ENCODE measurements at regions not wholly inside any gene's neighbourhood (a gene's known extent, or its start where the extent isn't known, plus 50 kb on each side); places are given as distances from the start of the nearest gene placed in this dataset.

DNA sequence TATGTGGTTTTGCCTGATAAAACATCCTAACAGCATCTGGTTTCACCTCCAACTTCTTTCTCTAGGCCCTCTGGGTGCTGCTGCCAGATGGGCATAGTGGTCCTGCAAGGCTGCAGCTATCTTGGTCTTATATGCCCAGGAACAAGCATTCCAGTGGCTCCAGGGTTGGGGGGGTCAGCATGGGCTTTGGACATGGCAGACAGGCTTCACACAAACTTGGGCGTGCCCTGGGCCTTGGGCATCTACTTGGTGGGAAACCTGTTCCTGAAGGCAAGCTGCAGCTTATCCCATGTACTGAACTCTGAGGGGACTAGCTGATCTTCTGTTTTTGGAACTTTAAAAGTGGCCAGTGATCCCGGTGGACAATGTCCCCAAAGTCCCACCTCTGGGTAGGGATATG, 54.9 kb upstream of the ZNF678 start:
- TF ChIP-seq, protein P1, sequence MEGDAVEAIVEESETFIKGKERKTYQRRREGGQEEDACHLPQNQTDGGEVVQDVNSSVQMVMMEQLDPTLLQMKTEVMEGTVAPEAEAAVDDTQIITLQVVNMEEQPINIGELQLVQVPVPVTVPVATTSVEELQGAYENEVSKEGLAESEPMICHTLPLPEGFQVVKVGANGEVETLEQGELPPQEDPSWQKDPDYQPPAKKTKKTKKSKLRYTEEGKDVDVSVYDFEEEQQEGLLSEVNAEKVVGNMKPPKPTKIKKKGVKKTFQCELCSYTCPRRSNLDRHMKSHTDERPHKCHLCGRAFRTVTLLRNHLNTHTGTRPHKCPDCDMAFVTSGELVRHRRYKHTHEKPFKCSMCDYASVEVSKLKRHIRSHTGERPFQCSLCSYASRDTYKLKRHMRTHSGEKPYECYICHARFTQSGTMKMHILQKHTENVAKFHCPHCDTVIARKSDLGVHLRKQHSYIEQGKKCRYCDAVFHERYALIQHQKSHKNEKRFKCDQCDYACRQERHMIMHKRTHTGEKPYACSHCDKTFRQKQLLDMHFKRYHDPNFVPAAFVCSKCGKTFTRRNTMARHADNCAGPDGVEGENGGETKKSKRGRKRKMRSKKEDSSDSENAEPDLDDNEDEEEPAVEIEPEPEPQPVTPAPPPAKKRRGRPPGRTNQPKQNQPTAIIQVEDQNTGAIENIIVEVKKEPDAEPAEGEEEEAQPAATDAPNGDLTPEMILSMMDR (IDR thresholded peaks at IDR 0.05; ENCODE audit: extremely low read depth in 1 of 2, insufficient read depth in 1 of 2, low read depth in 1 of 2, low read length in 2 of 2) = no peak
- TF ChIP-seq POLR2AphosphoS5 (IDR thresholded peaks at IDR 0.05; ENCODE audit: insufficient read depth, low read depth, low read length) (no peak), FOS (IDR thresholded peaks at IDR 0.05; ENCODE audit: borderline replicate concordance, insufficient read depth, low read length) (no peak), MYC (IDR thresholded peaks at IDR 0.05; ENCODE audit: low read depth, low read length) (no peak), POLR2A (IDR thresholded peaks at IDR 0.05; ENCODE audit: low read depth, low read length) (no peak), EZH2 (IDR thresholded peaks at IDR 0.05; ENCODE audit: borderline replicate concordance, low read depth, low read length, severe bottlenecking) (no peak)

All from endothelial cell of umbilical vein (primary cell).